Loucy (cell line): ENCODE measurements at regions not wholly inside any gene's neighbourhood (a gene's known extent, or its start where the extent isn't known, plus 50 kb on each side); places are given as distances from the start of the nearest gene placed in this dataset.

ENCODE experiments used
- CTCF ChIP-seq: fragments of 200-600 bp; sonication (generic); conservative IDR thresholded peaks from 2 replicates; pipeline ENCODE4 v1.5.1; 2014; ENCODE audit warnings: mild to moderate bottlenecking, antibody characterized with exemption, low read length
- EZH2phosphoT487 ChIP-seq: fragments of 200-600 bp; IDR thresholded peaks from 2 replicates; pipeline ENCODE4 v1.6.1; 2018; ENCODE audit warnings: antibody characterized with exemption, mild to moderate bottlenecking, moderate library complexity, borderline replicate concordance

GRCh38 chr2:180540761-180541160 is 439.6 kb upstream of the UBE2E3 start:
- TF ChIP-seq CTCF, result no peak
- no peak for TF ChIP-seq EZH2phosphoT487
